Endothelial cell of umbilical vein (primary cell): ENCODE measurements at regions not wholly inside any gene's neighbourhood (a gene's known extent, or its start where the extent isn't known, plus 50 kb on each side); places are given as distances from the start of the nearest gene placed in this dataset.

Experiments
- POLR2A ChIP-seq: IDR thresholded peaks from 2 replicates; pipeline ENCODE4 v1.6.1; 2012; ENCODE audit warnings: low read depth, mild to moderate bottlenecking, control low read depth, low read length
- TF ChIP-seq, protein P1 (sequence below), 2 donors: IDR thresholded peaks; 1 replicate in 1 of 2; 2 replicates in 1 of 2; pipeline ENCODE4 v1.5.1; 2011; ENCODE audit warnings: low read length in 2 of 2, mild to moderate bottlenecking in 2 of 2, moderate library complexity in 2 of 2, control low read depth in 1 of 2, inconsistent platforms in 1 of 2, low read depth in 1 of 2; ENCODE audit not compliant: insufficient read depth in 1 of 2; ENCODE audit errors: extremely low read depth in 1 of 2
- TF ChIP-seq, protein P2 (sequence below): IDR thresholded peaks from 2 replicates; pipeline ENCODE4 v1.6.1; 2011; ENCODE audit not compliant: insufficient read depth, insufficient read length

DNA sequence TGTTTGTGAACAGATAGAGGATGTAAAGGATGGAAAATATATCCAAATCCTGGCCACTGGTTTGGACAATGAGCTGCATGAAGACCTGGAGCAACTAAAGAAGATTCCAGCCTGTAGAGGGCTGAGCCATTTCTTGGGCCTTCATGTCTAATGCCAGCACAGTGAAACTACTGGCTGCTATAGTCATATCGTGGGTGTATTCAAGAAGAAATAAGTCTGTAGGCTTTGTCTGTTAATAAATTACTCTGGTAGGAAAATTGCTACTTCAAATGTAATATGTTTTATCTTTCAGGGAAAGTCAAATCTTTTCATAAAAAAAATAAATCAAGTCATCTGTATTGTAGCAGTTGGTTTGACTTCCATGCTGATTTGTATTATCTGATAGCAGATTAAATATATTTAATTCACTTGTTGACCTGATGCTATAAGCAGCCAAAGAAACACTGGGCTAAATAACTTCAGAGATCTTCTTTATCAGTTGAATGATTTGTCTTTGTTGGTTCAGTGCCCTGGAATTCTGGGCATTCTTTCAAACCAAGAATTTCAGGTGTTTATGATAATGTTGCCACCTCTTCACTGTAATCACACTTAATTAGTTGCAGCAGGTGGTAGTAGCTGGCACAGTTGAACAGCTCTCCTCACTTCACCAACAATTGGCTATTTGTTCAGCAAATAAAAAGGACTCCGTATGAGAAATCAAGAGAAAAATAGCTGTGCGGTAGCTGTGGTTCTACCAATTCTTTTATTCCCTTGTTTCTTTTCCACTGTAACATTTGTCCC, 1109.5 kb downstream of the NSUN3 start:
- TF ChIP-seq, protein P1, sequence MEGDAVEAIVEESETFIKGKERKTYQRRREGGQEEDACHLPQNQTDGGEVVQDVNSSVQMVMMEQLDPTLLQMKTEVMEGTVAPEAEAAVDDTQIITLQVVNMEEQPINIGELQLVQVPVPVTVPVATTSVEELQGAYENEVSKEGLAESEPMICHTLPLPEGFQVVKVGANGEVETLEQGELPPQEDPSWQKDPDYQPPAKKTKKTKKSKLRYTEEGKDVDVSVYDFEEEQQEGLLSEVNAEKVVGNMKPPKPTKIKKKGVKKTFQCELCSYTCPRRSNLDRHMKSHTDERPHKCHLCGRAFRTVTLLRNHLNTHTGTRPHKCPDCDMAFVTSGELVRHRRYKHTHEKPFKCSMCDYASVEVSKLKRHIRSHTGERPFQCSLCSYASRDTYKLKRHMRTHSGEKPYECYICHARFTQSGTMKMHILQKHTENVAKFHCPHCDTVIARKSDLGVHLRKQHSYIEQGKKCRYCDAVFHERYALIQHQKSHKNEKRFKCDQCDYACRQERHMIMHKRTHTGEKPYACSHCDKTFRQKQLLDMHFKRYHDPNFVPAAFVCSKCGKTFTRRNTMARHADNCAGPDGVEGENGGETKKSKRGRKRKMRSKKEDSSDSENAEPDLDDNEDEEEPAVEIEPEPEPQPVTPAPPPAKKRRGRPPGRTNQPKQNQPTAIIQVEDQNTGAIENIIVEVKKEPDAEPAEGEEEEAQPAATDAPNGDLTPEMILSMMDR (IDR thresholded peaks at IDR 0.05; ENCODE audit: extremely low read depth in 1 of 2, insufficient read depth in 1 of 2, low read depth in 1 of 2, low read length in 2 of 2), result no peak
- TF ChIP-seq, protein P2, sequence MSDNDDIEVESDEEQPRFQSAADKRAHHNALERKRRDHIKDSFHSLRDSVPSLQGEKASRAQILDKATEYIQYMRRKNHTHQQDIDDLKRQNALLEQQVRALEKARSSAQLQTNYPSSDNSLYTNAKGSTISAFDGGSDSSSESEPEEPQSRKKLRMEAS, result no peak
- no peak for TF ChIP-seq POLR2A
